KMS-11 (cell line): ENCODE measurements at regions not wholly inside any gene's neighbourhood (a gene's known extent, or its start where the extent isn't known, plus 50 kb on each side); places are given as distances from the start of the nearest gene placed in this dataset.
A peak's percentile ranks its signal among the peaks of the same experiment; 100 is the strongest.

ENCODE experiments used
- H2AFZ ChIP-seq: fragments of 200-600 bp; sonication (generic); 2 replicates; pipeline ENCODE4 v1.6.1; 2016; ENCODE audit warnings: antibody characterized with exemption, mixed run types, low read depth
- H3K27ac ChIP-seq: fragments of 200-600 bp; sonication (generic); 2 replicates; pipeline ENCODE4 v1.6.1; 2016; ENCODE audit warnings: mild to moderate bottlenecking, mixed run types
- H3K27me3 ChIP-seq: fragments of 200-600 bp; sonication (generic); 2 replicates; pipeline ENCODE4 v1.6.1; 2017; ENCODE audit warnings: mild to moderate bottlenecking, low read depth, mixed run types, moderate library complexity; ENCODE audit not compliant: insufficient read depth
- H3K36me3 ChIP-seq: fragments of 200-600 bp; sonication (generic); 2 replicates; pipeline ENCODE4 v1.6.1; 2017; ENCODE audit warnings: mild to moderate bottlenecking, mixed run types; ENCODE audit not compliant: insufficient read depth
- H3K4me1 ChIP-seq: fragments of 200-600 bp; sonication (generic); 2 replicates; pipeline ENCODE4 v1.6.1; 2016; ENCODE audit warnings: mild to moderate bottlenecking, low read depth, mixed run types; ENCODE audit not compliant: poor library complexity, severe bottlenecking
- H3K4me2 ChIP-seq: fragments of 200-600 bp; sonication (generic); 2 replicates; pipeline ENCODE4 v1.7.0; 2016; ENCODE audit warnings: mild to moderate bottlenecking, mixed run types
- H3K4me3 ChIP-seq: fragments of 200-600 bp; sonication (generic); IDR thresholded peaks from 2 replicates; pipeline ENCODE4 v1.6.1; 2017; ENCODE audit warnings: low read depth, low read length, mixed read lengths; ENCODE audit not compliant: insufficient read depth
- H3K79me2 ChIP-seq: fragments of 200-600 bp; sonication (generic); 2 replicates; pipeline ENCODE4 v1.6.1; 2016; ENCODE audit warnings: low read depth, mixed run types; ENCODE audit not compliant: insufficient read depth
- H3K9ac ChIP-seq: fragments of 200-600 bp; sonication (generic); 2 replicates; pipeline ENCODE4 v1.6.1; 2016; ENCODE audit warnings: mild to moderate bottlenecking, mixed run types
- H4K20me1 ChIP-seq: fragments of 200-600 bp; sonication (generic); 2 replicates; pipeline ENCODE4 v1.6.1; 2016; ENCODE audit warnings: mild to moderate bottlenecking, mixed run types; ENCODE audit not compliant: insufficient read depth
- TF ChIP-seq, protein P1 (sequence below): fragments of 200-600 bp; sonication (generic); conservative IDR thresholded peaks from 2 replicates; pipeline ENCODE4 v1.6.1; 2017; ENCODE audit warnings: low read depth, mild to moderate bottlenecking, antibody characterized with exemption, low read length, moderate library complexity, mixed read lengths

DNA sequence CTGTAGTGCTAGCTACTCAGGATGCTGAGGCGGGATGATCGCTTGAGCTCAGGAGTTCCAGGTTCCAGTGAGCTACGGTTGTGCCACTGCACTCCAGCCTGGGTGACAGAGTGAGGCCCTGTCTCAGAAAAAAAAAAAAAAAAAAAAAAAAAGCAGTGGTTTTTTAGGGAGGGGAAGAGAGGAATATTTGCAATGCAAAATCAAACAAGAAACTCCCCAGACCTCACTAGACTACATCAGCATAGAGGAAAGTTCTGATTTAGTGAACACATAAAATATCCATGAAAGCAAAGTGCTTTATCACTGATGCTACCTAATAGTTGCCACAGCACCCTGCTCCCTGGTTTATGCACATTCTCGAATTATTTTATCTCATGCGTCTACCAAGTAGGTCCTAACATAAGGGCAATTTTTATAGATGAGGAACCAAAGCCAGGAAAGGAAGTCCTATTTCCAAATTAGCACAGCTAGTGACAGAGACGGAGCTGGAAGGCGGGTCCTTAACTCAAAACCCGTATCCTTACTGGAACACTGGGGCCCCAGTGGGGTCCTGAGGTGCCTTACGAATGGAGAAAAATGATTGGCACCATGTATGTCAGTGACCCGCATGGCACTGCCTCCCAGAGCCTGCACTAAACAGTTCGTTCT, 50.7 kb upstream of the GPR157 start:
- no peaks in the 10 kb centered on the region for H3K79me2 ChIP-seq
- H3K27ac ChIP-seq = no peak overlapping the region
- H3K27me3 ChIP-seq = peaks cover 4% of the 10 kb centered on the region; the same call in 1 of the 2 replicates
- no peak overlapping the region for H3K4me2 ChIP-seq
- H2AFZ ChIP-seq = no peak overlapping the region
- H4K20me1 ChIP-seq = no peaks in the 10 kb centered on the region
- H3K9ac ChIP-seq = no peak overlapping the region
- peaks cover 6% of the 10 kb centered on the region for H3K4me1 ChIP-seq
- no peak overlapping the region for H3K4me3 ChIP-seq
- no peaks in the 10 kb centered on the region for H3K36me3 ChIP-seq
- TF ChIP-seq, protein P1, sequence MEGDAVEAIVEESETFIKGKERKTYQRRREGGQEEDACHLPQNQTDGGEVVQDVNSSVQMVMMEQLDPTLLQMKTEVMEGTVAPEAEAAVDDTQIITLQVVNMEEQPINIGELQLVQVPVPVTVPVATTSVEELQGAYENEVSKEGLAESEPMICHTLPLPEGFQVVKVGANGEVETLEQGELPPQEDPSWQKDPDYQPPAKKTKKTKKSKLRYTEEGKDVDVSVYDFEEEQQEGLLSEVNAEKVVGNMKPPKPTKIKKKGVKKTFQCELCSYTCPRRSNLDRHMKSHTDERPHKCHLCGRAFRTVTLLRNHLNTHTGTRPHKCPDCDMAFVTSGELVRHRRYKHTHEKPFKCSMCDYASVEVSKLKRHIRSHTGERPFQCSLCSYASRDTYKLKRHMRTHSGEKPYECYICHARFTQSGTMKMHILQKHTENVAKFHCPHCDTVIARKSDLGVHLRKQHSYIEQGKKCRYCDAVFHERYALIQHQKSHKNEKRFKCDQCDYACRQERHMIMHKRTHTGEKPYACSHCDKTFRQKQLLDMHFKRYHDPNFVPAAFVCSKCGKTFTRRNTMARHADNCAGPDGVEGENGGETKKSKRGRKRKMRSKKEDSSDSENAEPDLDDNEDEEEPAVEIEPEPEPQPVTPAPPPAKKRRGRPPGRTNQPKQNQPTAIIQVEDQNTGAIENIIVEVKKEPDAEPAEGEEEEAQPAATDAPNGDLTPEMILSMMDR = no peak

DNA sequence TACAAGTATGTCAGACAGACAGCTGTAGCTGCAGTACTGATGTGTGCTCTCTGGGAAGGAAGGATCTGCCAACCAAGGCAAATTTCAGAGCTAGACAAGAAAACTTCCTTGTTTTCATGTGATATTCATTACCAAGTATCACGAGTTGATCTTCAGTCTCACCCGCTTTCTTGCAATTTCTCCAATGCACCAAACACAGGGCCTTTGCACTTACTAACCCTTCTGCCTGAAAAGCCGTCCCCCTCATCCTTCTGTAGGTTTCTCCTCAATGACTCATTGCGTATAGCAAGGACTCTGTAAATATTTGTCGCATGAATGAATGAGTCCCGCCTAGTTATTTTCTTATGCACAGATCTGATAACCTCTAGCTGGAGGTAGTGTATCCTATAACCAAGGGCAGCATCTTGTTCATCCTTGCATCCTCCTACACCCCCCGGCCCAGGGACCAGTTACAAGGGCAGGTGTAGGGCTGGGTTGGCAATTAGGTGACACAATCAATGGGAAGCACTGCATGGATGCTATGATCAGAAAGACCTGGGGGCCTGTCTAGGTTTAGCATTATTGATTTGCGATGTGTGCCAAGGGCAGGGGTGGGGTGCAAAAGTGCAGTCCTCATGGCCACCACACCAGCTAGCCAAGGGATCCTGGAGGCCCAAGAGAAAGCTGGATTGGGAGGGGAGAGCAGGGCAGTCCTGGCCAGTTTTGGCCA, 51.4 kb upstream of the GPR157 start:
- TF ChIP-seq, protein P1 = no peak
- Histone ChIP-seq H3K27me3 (peaks cover 4% of the 10 kb centered on the region; the same call in 1 of the 2 replicates), H3K79me2 (no peaks in the 10 kb centered on the region), H4K20me1 (no peaks in the 10 kb centered on the region), H3K9ac (no peak overlapping the region), H3K27ac (no peak overlapping the region), H3K36me3 (no peaks in the 10 kb centered on the region), H3K4me3 (no peak overlapping the region), H3K4me1 (peaks cover 6% of the 10 kb centered on the region), H3K4me2 (no peak overlapping the region), H2AFZ (no peak overlapping the region)

GRCh38 chr1:9181176-9181906, 52.4 kb upstream of the GPR157 start:
- TF ChIP-seq, protein P1 = peak; percentile 97
- Histone ChIP-seq H3K4me2 (peak overlapping the region; percentile 61), H3K79me2 (no peaks in the 10 kb centered on the region), H3K4me1 (peaks cover 6% of the 10 kb centered on the region), H4K20me1 (no peaks in the 10 kb centered on the region), H3K36me3 (no peaks in the 10 kb centered on the region), H3K27ac (no peak overlapping the region), H3K4me3 (no peak overlapping the region), H3K9ac (peak overlapping the region; percentile 1; the same call in 1 of the 2 replicates), H2AFZ (peak overlapping the region; percentile 39), H3K27me3 (peaks cover 4% of the 10 kb centered on the region; the same call in 1 of the 2 replicates)

GRCh38 chr1:9181990-9182783, 52.4 kb upstream of the H6PD start:
- TF ChIP-seq, protein P1 = no peak
- H3K27me3 ChIP-seq = peaks cover 4% of the 10 kb centered on the region; the same call in 1 of the 2 replicates
- H3K79me2 ChIP-seq = no peaks in the 10 kb centered on the region
- peaks cover 9% of the 10 kb centered on the region for H3K4me1 ChIP-seq
- H2AFZ ChIP-seq = peak overlapping the region; percentile 39
- H3K27ac ChIP-seq = no peak overlapping the region
- peak overlapping the region; percentile 61 for H3K4me2 ChIP-seq
- no peak overlapping the region for H3K4me3 ChIP-seq
- peak overlapping the region; percentile 1; the same call in 1 of the 2 replicates for H3K9ac ChIP-seq
- H4K20me1 ChIP-seq = no peaks in the 10 kb centered on the region
- H3K36me3 ChIP-seq = no peaks in the 10 kb centered on the region
